Liver (tissue), 8 donors: ENCODE measurements at regions not wholly inside any gene's neighbourhood (a gene's known extent, or its start where the extent isn't known, plus 50 kb on each side); places are given as distances from the start of the nearest gene placed in this dataset.

Experiments used
- DNase-seq: peaks from one replicate; pipeline ENCODE4 v3.0.0-alpha.2; 2017; ENCODE audit warnings: low spot score
- H3K27ac ChIP-seq, 2 donors: one replicate each; pipeline ENCODE4 v1.7.0; 2013; ENCODE audit warnings: inconsistent platforms in 2 of 2, low read length in 2 of 2, control low read depth in 1 of 2, low read depth in 1 of 2, mild to moderate bottlenecking in 1 of 2
- H3K27me3 ChIP-seq, 4 donors: one replicate each; pipeline versions ENCODE4 v1.6.1 to v1.7.0; 2013; ENCODE audit warnings: low read length in 3 of 4, inconsistent platforms in 1 of 4, mild to moderate bottlenecking in 1 of 4, moderate library complexity in 1 of 4; ENCODE audit not compliant: control insufficient read depth in 4 of 4, insufficient read depth in 4 of 4
- H3K36me3 ChIP-seq, 4 donors: one replicate each; pipeline versions ENCODE4 v1.6.1 to v1.7.0; 2013; ENCODE audit warnings: low read length in 3 of 4, mild to moderate bottlenecking in 3 of 4, low read depth in 1 of 4, moderate library complexity in 1 of 4; ENCODE audit not compliant: control insufficient read depth in 4 of 4, insufficient read depth in 3 of 4
- H3K4me1 ChIP-seq, 4 donors: one replicate each; pipeline versions ENCODE4 v1.6.1 to v1.7.0; 2013; ENCODE audit warnings: low read length in 3 of 4, mild to moderate bottlenecking in 3 of 4, moderate library complexity in 1 of 4; ENCODE audit not compliant: control insufficient read depth in 4 of 4, insufficient read depth in 4 of 4
- H3K4me3 ChIP-seq, 3 donors: one replicate each; pipeline versions ENCODE4 v1.6.1 to v1.7.0; 2013; ENCODE audit warnings: low read length in 3 of 3, control low read depth in 1 of 3, low read depth in 1 of 3, mild to moderate bottlenecking in 1 of 3
- H3K9ac ChIP-seq, 2 donors: one replicate each; pipeline ENCODE4 v1.7.0; 2013; ENCODE audit warnings: low read length in 2 of 2, mild to moderate bottlenecking in 2 of 2, moderate library complexity in 2 of 2, control low read depth in 1 of 2, low read depth in 1 of 2
- H3K9me3 ChIP-seq, 4 donors: one replicate each; pipeline versions ENCODE4 v1.6.1 to v1.7.0; 2013; ENCODE audit warnings: low read length in 3 of 4; ENCODE audit not compliant: control insufficient read depth in 4 of 4
- ATF3 ChIP-seq: IDR thresholded peaks from 2 replicates; pipeline ENCODE4 v1.6.1; 2016; ENCODE audit warnings: antibody characterized with exemption
- CTCF ChIP-seq: fragments of 150-350 bp; IDR thresholded peaks from 2 replicates; pipeline ENCODE4 v1.5.1; 2017; ENCODE audit warnings: improper control_type of control experiment, low read depth, low read length; ENCODE audit not compliant: missing input control
- EGR1 ChIP-seq, 2 donors: IDR thresholded peaks; 2 replicates each; pipeline ENCODE4 v1.6.1; 2016 to 2018; ENCODE audit warnings: antibody characterized with exemption in 2 of 2, low read depth in 2 of 2
- FOXA1 ChIP-seq: IDR thresholded peaks from 2 replicates; pipeline ENCODE4 v1.6.1; 2016; ENCODE audit warnings: antibody characterized with exemption
- FOXA2 ChIP-seq: IDR thresholded peaks from 2 replicates; pipeline ENCODE4 v1.6.1; 2016; ENCODE audit warnings: antibody characterized with exemption
- GABPA ChIP-seq, 2 donors: IDR thresholded peaks in 1 of 2; conservative IDR thresholded peaks in 1 of 2; 2 replicates each; pipeline ENCODE4 v1.6.1; 2016; ENCODE audit warnings: antibody characterized with exemption in 2 of 2, mild to moderate bottlenecking in 1 of 2, moderate library complexity in 1 of 2
- HNF4A ChIP-seq, 2 donors: conservative IDR thresholded peaks; 2 replicates each; pipeline ENCODE4 v1.6.1; 2016; ENCODE audit warnings: antibody characterized with exemption in 2 of 2, mild to moderate bottlenecking in 2 of 2
- HNF4G ChIP-seq: IDR thresholded peaks from 2 replicates; pipeline ENCODE4 v1.6.1; 2016; ENCODE audit warnings: antibody characterized with exemption
- JUND ChIP-seq, 2 donors: IDR thresholded peaks; 2 replicates each; pipeline ENCODE4 v1.6.1; 2016; ENCODE audit warnings: antibody characterized with exemption in 2 of 2
- MAX ChIP-seq: IDR thresholded peaks from 2 replicates; pipeline ENCODE4 v1.6.1; 2016; ENCODE audit warnings: antibody characterized with exemption
- NR2F2 ChIP-seq: IDR thresholded peaks from 2 replicates; pipeline ENCODE4 v1.6.1; 2016; ENCODE audit warnings: antibody characterized with exemption
- RAD21 ChIP-seq, 2 donors: IDR thresholded peaks; 2 replicates each; pipeline ENCODE4 v1.6.1; 2016; ENCODE audit warnings: antibody characterized with exemption in 2 of 2, mild to moderate bottlenecking in 2 of 2
- REST ChIP-seq: IDR thresholded peaks from 2 replicates; pipeline ENCODE4 v1.6.1; 2016; ENCODE audit warnings: antibody characterized with exemption, mild to moderate bottlenecking
- RXRA ChIP-seq, 2 donors: IDR thresholded peaks; 2 replicates each; pipeline ENCODE4 v1.6.1; 2017 to 2018; ENCODE audit warnings: antibody characterized with exemption in 2 of 2, mild to moderate bottlenecking in 1 of 2
- SP1 ChIP-seq: IDR thresholded peaks from 2 replicates; pipeline ENCODE4 v1.6.1; 2018; ENCODE audit warnings: antibody characterized with exemption, mild to moderate bottlenecking
- TAF1 ChIP-seq: conservative IDR thresholded peaks from 2 replicates; pipeline ENCODE4 v1.6.1; 2016; ENCODE audit warnings: antibody characterized with exemption, mild to moderate bottlenecking
- YY1 ChIP-seq: IDR thresholded peaks from 2 replicates; pipeline ENCODE4 v1.6.1; 2016; ENCODE audit warnings: antibody characterized with exemption, mild to moderate bottlenecking
- ZBTB33 ChIP-seq: IDR thresholded peaks from 2 replicates; pipeline ENCODE4 v1.6.1; 2016; ENCODE audit warnings: antibody characterized with exemption
- WGBS: extraction: QIAGEN DNeasy Blood & Tissue Kit; methylation state at CpG from one replicate; pipeline ENCODE4 v1.1.7; 2013; 5-methylcytosine and 5-hydroxymethylcytosine counted together
- donor health status: healthy.
- donor health status: healthy.
- donor health status: healthy.
- donor health status: healthy.
- donor health status: healthy.

GRCh38 chr2:217371781-217372213 lies 511.9 kb upstream of the TNP1 start (continued):
- TF ChIP-seq CTCF (no peak), GABPA (IDR thresholded peaks at IDR 0.05 in 1 of 2, conservative IDR thresholded peaks at IDR 0.05 in 1 of 2) (no peak), SP1 (no peak), FOXA2 (no peak), HNF4G (no peak)

GRCh38 chr2:217370391-217370790 lies 510.5 kb upstream of the TNP1 start:
- Histone ChIP-seq H3K27me3 (no peaks in the 10 kb centered on the region), H3K4me1 (no peaks in the 10 kb centered on the region), H3K4me3 (no peak overlapping the region), H3K36me3 (no peaks in the 10 kb centered on the region), H3K9me3 (no peaks in the 10 kb centered on the region), H3K9ac (no peak overlapping the region), H3K27ac (no peak overlapping the region)
- no peak for DNase-seq
- WGBS, result 86% methylated on average over 5 of the region's 5 CpGs
- TF ChIP-seq YY1 (no peak), HNF4G (no peak), MAX (no peak), EGR1 (IDR thresholded peaks at IDR 0.05; ENCODE audit: low read depth in 2 of 2) (no peak), FOXA1 (no peak), FOXA2 (no peak), GABPA (IDR thresholded peaks at IDR 0.05 in 1 of 2, conservative IDR thresholded peaks at IDR 0.05 in 1 of 2) (no peak), NR2F2 (no peak), HNF4A (conservative IDR thresholded peaks at IDR 0.05) (no peak), JUND (IDR thresholded peaks at IDR 0.05) (no peak), RXRA (IDR thresholded peaks at IDR 0.05) (no peak), RAD21 (IDR thresholded peaks at IDR 0.05) (no peak), ZBTB33 (no peak), ATF3 (no peak), TAF1 (no peak), CTCF (no peak), REST (no peak)
